HG03045 (cell line): ENCODE measurements at regions not wholly inside any gene's neighbourhood (a gene's known extent, or its start where the extent isn't known, plus 50 kb on each side); places are given as distances from the start of the nearest gene placed in this dataset.
"Not testable (repeated sequence)": the region's sequence is repeated elsewhere in the genome, so short reads cannot be mapped to it uniquely, and the experiment has no call there.

Experiments used
- ATAC-seq: cut with Tn5 transposase; IDR thresholded peaks from one replicate; pipeline ENCODE4 v1.9.1; 2021; ENCODE audit warnings: mild to moderate bottlenecking, moderate library complexity; ENCODE audit not compliant: unreplicated experiment

DNA sequence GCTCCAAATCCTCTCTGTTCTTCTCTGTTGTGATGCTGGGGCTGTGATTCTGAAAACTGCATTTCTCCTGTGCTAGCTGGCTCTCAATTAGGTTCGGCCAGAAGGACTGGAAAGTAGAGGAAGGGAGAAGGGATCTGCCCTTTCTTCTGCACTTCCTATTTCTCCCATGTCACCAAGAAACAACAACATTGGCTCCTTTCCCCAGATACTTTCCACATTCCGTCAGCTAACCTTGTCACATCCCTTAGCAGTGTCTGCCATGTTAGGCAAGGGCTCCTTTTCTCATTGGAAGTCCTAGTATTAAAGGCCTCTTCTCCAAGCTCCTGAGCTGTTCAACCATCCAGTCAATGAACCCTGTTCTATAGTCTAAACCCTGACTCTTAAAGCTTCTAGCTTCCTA is 171.1 kb downstream of the ZNF621 start:
- ATAC-seq = no peak

DNA sequence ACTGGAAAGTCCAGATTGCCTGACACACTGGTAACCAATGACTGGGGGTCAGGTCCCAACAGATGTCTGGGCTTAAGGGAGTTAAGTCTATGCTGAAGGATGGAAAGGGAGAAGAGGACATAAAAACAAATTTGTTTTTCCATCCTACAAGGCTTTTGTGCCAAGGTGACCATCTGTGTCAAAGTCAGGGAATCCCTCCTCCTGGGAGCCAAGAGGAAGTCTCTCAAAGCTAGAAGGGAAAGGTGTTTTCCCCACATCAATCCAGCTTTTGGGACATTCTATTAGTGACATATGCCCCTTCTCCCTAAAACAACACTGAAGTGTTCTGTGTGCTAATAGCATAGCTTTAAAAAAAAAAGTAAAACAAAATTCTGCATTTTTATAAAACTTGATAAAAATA is 173.9 kb downstream of the ZNF621 start:
- ATAC-seq = not testable (repeated sequence)

DNA sequence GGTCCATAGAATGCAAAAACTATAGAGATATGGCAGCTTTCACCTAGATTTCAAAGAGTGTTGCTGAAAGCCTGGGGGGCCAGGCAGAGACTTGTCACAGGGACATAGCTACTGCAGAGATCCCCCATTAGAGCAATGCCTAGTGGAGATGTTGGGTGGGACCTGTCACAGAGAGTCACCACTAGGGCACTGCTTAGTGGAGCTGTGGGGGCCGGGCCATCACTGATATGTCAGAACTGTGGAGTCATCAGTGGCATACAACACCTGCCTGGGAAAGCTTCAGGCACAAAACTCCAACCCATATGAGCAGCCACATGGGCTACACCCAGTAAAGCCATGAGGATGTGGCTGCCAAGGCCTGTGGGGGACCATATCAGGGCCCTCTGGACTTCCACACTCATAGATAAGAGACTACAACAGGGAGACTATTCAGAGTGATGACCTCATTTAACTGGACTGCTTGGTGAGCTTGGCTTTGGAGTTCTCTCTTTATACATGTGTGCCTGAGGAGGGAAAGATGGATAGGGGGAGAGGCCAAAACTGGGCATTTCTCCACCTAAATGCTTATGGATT is 176.3 kb downstream of the ZNF621 start:
- no peak for ATAC-seq

DNA sequence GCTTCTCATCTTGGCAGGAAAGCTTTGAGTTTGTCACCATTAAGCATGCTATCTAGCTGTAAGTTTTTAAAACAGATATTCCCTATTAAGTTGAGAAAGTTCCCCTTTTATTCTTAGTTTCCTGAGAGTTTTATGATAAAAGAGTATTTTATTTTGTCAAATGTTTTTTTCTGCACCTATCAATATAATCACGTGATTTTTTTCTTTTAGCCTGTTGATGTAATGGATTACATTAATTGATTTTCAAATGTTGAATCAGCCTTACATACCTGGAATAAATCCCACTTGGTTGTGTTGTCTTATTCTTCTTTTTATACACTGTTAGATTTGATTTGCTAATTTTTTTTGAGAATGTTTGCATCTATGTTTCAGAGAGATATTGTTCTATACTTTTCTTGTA is 179.5 kb downstream of the ZNF621 start:
- ATAC-seq = no peak

DNA sequence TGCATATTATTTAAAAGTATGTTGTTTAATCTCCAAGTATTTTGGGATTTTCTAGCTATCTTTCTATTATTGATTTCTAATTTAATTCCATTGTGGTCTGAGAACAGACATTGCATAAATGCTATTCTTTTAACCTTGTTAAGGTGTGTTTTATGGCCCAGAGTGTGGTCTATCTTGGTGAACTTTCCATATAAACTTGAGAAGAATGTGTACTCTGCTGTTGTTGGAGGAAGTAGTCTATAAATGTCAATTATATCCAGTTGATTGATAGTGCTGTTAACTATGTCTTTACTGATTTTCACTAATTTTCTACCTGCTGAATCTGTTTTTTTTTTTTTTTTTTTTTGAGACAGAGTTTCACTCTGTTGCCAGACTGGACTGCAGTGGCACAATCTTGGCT is 180.9 kb downstream of the ZNF621 start:
- ATAC-seq = no peak

DNA sequence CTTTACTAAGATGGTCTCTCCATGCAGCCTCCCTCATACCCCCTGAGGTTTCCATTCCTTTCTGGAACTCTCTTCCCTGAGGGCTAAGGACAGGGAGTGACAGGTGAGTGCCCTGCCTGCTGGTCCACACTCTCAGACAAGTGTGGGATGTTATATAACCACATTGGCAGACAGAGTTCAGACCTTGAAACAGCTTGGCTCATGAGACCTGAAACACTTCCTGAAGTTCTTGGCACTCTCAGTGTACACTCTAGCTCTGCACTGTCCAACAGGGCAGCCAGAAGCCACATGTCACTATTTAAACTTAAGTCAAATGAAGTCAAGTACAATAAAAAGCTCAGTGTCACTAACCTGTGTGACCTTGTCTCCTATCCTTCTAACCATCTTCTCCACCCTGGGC is 188.5 kb downstream of the ZNF621 start:
- ATAC-seq = no peak

DNA sequence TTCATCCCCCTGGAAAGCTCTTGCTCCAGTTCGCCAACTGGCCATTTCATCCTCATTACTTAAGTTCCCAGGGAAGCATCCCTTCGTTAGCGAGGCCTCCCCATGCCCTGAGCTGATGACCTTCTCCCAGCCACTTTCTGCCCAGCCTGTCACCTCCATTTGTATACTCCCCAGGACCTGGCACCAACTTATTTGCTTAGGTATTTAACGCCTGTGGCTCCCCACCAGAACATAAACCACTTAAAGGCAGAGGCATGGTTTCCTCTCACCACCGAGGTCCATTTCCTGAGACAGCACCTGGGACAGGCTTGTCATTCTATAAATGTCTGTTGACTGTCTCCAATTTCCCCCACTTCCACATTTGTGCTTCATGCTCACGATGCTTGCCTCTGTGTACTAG is 189.0 kb downstream of the ZNF621 start:
- no peak for ATAC-seq

DNA sequence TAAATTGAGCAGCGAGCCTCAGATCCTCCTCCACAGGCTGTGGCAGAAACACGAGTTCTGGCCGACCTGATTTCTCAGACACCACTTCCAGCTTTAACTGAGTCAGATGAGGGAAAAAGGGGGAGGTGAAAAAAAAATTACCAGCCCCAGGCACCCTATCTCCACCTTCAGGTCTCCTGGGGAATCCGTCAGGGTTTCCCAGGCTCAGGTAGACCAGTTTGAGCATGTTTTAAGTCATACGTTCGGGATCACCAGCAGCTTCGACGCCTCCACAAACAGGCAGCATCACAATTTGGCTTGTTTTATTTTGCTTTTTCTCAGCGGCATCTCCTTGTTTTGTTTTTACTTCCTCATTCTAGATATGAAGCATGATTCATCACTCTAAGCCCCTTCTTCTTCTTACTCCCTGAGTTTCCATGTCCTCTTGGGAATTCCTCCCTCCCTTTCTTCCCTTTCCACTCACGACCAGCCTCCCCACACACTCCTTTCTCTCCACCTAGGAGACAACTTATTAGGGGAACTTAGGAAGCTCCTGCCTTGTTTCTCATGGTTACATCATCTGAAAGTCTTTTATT is 190.1 kb downstream of the ZNF621 start:
- ATAC-seq = no peak

DNA sequence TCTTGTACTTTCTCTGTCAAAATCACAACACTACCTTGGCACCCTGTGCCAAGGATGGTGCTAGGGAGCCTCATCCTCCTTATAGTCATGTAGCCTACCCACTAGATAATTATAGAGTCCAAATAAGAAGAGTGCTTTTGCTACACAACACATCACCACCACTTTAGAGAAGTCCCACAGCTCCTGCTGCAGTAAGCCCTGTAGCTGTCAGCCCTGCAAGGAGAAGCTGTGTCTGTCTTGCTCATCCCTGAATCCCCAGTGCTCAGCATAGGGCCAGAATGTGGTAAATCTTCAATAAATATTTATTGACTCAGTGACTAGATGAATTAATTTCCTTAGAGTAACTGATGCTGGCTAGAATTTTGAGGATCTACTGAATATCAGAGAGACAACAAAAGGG is 190.8 kb downstream of the ZNF621 start:
- ATAC-seq = no peak

DNA sequence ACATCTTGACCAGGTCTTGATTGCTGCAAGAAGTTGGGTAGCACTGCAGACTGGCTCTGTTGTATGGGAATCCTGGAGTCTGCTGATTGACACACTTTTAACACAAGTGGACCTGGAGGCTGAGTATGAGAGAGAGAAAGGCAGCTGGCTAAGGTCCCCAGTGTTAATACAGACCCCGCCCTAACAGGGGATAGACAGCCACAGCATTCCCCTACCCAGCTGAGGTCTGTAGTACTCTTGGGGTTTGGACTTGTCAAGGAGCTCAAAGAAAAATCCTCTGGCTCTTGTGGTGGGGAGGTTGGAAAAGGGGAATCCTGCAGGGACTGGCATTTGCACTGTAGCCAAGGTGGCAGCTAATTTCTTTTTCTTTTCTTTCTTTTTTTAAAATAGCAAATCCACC is 192.7 kb downstream of the ZNF621 start:
- no peak for ATAC-seq

DNA sequence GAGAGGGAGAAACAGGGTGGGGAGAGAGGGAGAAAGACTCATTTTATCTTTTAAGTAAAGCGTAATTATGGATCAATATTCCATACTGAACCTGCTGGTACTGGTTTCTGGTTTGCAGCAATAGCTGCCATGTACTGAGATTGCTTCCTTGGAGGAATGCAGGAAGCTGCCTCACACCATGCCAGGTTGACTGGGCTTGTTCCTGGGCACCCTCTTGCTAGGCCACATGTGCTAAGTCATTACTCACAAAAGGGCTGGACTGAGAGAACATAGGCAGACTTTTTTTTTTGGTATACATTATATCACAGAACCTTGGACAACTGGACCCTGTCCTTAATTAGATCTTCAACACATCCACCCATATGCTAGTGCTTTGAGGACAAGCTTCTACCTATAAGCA is 193.4 kb downstream of the ZNF621 start:
- ATAC-seq = peak; percentile 32

DNA sequence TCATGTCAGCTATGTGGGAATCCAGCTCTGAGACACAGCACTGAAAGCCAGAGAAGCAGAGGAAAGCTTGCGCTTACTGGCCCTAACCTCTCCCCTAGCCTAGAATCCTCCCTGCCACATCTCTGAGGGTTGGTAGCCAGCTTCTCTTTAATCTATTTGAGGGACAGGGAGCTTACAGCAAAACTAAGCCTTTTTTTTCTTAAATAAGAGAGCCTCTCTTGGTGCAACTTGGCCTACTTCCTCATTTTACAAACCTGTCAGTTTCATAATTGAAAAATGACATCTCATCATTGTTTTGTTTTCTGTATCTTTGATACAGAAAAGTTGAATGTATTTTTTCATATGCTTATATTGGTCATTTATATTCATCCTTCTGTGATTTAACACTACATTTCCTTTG is 193.9 kb downstream of the ZNF621 start:
- peak; percentile 89 for ATAC-seq

DNA sequence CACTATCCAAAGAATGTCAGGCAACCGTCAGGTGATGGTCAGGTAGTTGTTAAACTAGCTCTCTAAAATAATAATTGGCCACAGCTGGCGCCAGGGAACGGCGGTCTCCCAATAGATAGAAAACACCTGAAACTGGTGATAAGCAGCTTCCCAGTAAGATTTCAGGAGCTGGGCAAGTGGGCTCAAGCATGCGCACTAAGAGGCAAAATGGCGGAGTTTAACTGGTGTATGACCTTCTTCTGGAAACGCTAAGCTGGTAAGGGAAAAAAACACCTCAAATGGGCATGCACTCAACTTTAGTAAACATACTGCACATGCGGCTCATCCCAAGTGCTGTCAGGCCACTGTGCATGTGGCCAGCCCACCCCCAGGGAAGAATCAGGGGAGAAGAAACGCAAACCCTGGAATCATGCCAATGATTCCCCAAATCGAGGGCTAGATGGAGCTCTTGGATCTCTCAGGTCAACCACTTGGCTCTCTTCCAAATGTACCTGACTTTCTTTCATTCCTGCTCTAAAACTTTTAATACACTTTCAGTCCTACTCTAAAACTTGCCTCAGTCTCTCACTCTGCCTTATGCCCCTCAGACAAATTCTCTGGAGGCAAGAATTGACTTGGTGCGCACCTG is 195.0 kb downstream of the ZNF621 start:
- no peak for ATAC-seq

DNA sequence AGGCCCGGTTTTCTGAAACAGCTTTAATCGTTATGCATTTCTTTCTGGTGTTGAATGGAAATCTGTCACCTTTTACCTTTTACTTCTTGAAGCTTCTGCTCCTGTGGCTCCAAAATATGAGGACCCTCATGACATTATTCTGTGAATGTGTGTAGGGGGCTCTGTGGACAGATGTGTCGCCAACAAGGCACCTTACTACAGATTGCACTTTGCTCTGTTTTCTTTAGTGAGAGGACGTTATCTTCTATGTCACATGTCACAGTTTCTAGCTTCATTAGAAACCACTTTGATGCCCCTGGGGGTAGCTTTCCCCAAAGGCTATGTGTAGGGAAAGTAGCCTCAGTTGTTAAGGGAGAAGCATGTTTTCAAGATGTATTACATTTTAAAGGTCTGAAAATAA is 195.6 kb downstream of the ZNF621 start:
- no peak for ATAC-seq

DNA sequence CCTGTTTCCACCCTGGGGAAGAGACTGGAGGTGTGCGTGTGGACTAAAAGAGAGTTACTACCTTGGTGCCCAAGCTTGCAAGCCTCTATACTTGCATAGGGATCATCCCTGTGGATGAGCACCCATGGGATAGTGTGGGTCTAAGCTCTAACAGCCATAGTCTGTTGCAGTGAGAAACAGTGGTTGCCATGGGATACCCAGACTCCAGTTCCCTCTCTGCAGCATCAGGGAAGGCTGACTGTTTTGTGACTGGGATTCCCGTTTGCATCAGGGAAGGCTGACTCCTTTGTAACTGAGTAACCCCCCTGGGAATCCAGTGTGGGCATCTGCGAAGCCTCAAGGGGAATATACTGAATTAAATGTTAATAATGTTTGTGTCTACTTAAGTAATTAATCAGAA is 196.1 kb downstream of the ZNF621 start:
- no peak for ATAC-seq

DNA sequence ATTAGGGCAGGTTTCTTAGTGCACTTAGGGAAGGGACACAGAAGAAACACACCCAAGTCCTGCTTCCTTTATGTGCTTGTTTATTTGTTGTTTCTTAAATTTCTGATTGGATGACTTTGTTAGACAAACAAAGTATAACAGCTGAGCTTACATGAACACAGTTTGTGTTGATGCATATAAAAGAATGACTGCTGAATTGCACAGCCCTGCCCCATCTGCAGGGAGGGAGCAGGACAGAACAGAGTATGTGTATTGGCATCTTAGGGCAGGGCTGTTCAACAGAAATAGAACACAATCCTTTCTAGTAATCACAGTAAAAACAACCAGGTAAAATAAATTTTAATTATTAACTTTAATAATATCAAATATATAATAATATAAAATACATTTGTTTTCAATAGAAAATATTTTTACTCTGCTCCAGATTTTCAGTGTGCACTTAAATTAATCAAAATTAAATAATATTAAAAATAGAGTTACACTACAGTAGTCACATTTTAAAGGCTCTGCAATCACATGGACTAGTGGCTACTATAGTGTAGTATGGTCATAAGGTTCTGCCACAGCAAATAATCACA is 198.4 kb downstream of the ZNF621 start:
- no peak for ATAC-seq

DNA sequence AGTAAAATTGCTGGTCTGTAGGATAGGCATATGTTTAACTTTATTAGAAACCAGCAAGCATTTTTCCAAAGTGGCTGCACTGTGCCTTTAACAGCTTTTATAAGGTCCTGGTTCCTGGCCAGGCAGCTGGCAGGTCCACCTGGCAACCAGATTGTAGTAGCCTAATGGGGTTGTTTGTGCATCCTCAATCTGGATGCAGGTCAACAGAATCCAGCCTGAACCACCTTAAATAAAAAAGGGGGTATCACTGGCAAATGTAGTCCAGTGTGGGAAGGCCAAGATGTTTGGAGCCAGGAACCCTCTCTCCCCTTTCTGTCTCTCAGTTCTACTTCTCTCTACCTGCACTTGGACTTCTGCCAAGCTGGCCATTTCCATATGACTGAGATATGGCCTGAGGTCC is 200.3 kb downstream of the ZNF621 start:
- ATAC-seq = no peak

DNA sequence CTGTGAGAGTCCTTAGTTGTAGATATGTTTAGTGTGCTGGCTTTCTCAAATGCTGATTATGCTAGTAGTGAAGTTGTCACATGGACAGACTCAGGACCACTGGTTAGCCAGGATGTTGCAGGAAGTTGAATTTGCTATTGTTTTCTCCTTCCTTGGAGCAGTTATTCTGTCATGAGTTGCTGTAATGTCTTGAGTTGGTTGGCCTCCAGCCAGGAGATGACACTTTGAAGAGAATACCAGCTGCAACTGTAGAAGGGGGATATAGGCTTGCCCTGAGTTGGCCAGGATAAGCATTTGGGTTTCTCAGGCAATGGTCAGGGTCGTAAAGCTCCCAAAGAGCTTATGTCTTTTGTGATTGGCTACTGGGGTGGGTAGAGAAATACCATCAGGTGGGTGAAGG is 206.7 kb downstream of the ZNF621 start:
- ATAC-seq = no peak

DNA sequence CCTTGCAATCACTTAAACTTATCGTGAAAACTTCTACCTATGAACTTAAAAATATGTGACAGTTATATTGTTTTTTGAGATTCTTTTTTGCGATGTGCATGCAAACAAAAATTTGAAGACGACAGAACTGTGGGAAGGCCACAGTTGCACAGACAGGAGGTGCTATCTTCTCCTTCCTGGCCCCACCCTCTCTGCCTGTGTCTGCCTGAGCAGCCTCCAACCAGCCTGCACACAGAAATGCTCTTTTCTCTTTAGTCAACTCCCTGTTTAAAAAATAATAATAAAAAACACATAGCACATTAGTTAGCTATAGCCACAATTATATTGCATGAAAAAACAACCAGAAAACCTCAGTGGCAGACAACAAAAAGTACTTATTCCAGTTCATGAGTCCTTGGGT is 212.2 kb downstream of the ZNF621 start:
- ATAC-seq = no peak

DNA sequence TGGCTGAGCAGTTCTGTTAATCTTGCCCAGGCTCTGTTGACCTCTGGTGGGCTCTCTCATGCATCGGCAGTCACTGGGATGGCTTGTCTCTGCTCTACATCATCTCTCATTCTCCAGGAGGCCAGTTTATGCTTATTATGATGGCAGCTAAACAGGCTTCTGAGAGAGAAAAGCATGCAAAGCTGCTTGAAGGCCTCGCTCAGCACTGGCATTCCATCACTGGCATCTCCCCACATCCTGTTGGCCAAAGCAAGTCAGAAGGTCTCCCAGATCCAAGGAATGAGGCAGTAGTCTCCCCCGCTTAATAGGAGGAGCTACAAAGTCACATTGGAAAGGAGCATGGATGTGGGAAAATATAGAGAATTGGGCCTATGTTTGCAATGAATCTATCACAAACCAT is 212.6 kb downstream of the ZNF621 start:
- no peak for ATAC-seq

DNA sequence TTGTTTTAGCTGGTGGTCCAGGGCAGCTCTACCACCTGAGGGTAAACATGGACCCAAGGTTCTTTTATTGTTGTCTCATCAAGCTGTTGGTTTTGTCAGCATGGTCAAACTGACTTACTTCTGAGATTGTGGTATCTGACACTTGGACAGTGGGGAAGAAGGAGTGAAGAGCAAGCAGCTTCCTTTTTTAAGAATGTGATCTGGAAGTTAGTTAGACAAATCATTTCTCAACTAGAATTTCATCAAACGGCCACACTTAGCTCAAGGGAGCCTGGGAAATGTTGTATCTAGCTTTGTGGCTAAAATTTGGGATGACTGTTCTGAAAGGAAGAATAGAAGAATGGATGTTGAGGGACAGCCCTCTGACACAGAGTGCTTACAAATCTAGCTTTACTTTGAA is 215.2 kb downstream of the ZNF621 start:
- no peak for ATAC-seq

DNA sequence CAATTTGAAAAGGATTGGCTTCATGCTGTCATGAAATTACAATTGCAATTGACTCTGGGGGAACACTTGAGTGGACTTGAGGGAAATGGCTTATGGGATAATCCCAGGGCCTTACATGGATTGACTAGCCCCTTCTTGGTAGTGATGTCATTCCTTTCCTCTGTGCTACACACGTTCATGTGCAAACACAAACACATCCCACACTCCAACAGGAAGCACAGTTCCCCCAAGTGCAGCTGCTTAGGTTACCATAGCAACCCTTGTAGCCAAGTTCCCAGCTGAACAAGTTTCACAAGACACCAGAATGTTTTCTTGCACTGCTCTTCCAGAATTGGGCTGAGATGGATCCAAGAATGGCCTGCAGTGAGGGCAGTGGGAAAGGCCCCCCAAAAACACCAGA is 217.0 kb downstream of the ZNF621 start:
- no peak for ATAC-seq
